SK-N-SH (cell line): ENCODE measurements at regions not wholly inside any gene's neighbourhood (a gene's known extent, or its start where the extent isn't known, plus 50 kb on each side); places are given as distances from the start of the nearest gene placed in this dataset.

Experiments used
- CTCF ChIA-PET: fragments of 300-600, 350-600 bp; formaldehyde crosslinking; extraction: SDS; loops from one replicate; lab custom pipeline; 2021; lab: Yijun Ruan, JAX
- POLR2A ChIA-PET: fragments of 350-600 bp; sonication (Branson Sonifier 250); formaldehyde crosslinking; extraction: SDS; loops from one replicate; lab custom pipeline; 2020; ENCODE audit warnings: antibody characterized with exemption, inconsistent platforms; lab: Yijun Ruan, JAX
- DNase-seq: peaks from one replicate; pipeline ENCODE4 v3.0.0; 2012
- H2AFZ ChIP-seq: fragments of 200-600 bp; sonication (generic); 2 replicates; pipeline ENCODE4 v1.8.1; 2016; ENCODE audit warnings: antibody characterized with exemption, mild to moderate bottlenecking, low read depth
- H3F3A ChIP-seq: fragments of 200-600 bp; sonication (generic); replicated peaks from 2 replicates; pipeline ENCODE3; 2016; ENCODE audit warnings: antibody characterized with exemption, mild to moderate bottlenecking; ENCODE audit not compliant: insufficient read depth
- H3K27ac ChIP-seq, 2 experiments: fragments of 200-500 bp in 1 of 2; fragments of 200-600 bp in 1 of 2; sonication (Bioruptor generic) in 1 of 2; sonication (generic), shearing (Covaris generic) in 1 of 2; 2 replicates each; pipeline versions ENCODE4 v1.5.1 to v1.6.1; 2014 to 2016; ENCODE audit warnings: low read depth in 2 of 2, inconsistent platforms in 1 of 2, low read length in 1 of 2, mild to moderate bottlenecking in 1 of 2, mixed read lengths in 1 of 2
- H3K27me3 ChIP-seq: fragments of 200-600 bp; sonication (generic), shearing (Covaris generic); 2 replicates; pipeline ENCODE4 v1.6.1; 2016; ENCODE audit warnings: mixed run types; ENCODE audit not compliant: insufficient read depth
- H3K36me3 ChIP-seq, 2 experiments: fragments of 200-500 bp in 1 of 2; fragments of 200-600 bp in 1 of 2; sonication (Bioruptor generic) in 1 of 2; sonication (generic) in 1 of 2; replicated peaks in 1 of 2; 2 replicates each; pipeline versions ENCODE3 to v1.5.1; 2014 to 2016; ENCODE audit warnings: low read length in 1 of 2, mild to moderate bottlenecking in 1 of 2; ENCODE audit not compliant: insufficient read depth in 2 of 2, control insufficient read depth in 1 of 2
- H3K4me1 ChIP-seq, 2 experiments: fragments of 200-500 bp in 1 of 2; fragments of 200-600 bp in 1 of 2; sonication (Bioruptor generic) in 1 of 2; sonication (generic), shearing (Covaris generic) in 1 of 2; 2 replicates each; pipeline versions ENCODE4 v1.5.1 to v1.6.1; 2014 to 2016; ENCODE audit warnings: low read depth in 1 of 2, low read length in 1 of 2, mixed run types in 1 of 2; ENCODE audit not compliant: insufficient read depth in 2 of 2, control insufficient read depth in 1 of 2
- H3K4me2 ChIP-seq: fragments of 200-600 bp; sonication (generic), shearing (Covaris generic); 2 replicates; pipeline ENCODE4 v1.6.1; 2017; ENCODE audit warnings: mixed run types
- H3K4me3 ChIP-seq, 2 experiments: fragments of 200-500 bp in 1 of 2; fragments of 200-600 bp in 1 of 2; sonication (Bioruptor generic) in 1 of 2; sonication (generic), shearing (Covaris generic) in 1 of 2; 2 replicates each; pipeline versions ENCODE4 v1.5.1 to v1.8.1; 2014 to 2016; ENCODE audit warnings: low read depth in 2 of 2, inconsistent platforms in 1 of 2, low read length in 1 of 2, mild to moderate bottlenecking in 1 of 2, mixed read lengths in 1 of 2, moderate library complexity in 1 of 2
- H3K79me2 ChIP-seq: fragments of 200-600 bp; sonication (generic); 2 replicates; pipeline ENCODE4 v1.8.1; 2017; ENCODE audit warnings: mild to moderate bottlenecking; ENCODE audit not compliant: insufficient read depth
- H3K9ac ChIP-seq: fragments of 200-600 bp; sonication (generic); 2 replicates; pipeline ENCODE4 v1.6.1; 2017; ENCODE audit warnings: mixed run types
- H3K9me2 ChIP-seq: fragments of 200-600 bp; sonication (generic); 2 replicates; pipeline ENCODE4 v1.6.1; 2017; ENCODE audit warnings: mixed run types
- H3K9me3 ChIP-seq: fragments of 200-600 bp; sonication (generic); 2 replicates; pipeline ENCODE4 v1.6.1; 2017; ENCODE audit warnings: mixed run types, mild to moderate bottlenecking, moderate library complexity
- H4K20me1 ChIP-seq: fragments of 200-600 bp; sonication (generic); 2 replicates; pipeline ENCODE4 v1.6.1; 2017; ENCODE audit warnings: mild to moderate bottlenecking, mixed run types; ENCODE audit not compliant: insufficient read depth
- CHD2 ChIP-seq: fragments of 150-350 bp; IDR thresholded peaks from 2 replicates; pipeline ENCODE4 v1.6.1; 2018; ENCODE audit warnings: low read length; ENCODE audit not compliant: partially characterized antibody
- EZH2phosphoT487 ChIP-seq: fragments of 200-600 bp; sonication (generic); IDR thresholded peaks from 2 replicates; pipeline ENCODE4 v1.6.1; 2017; ENCODE audit warnings: low read depth, mixed run types, mild to moderate bottlenecking, antibody characterized with exemption, moderate library complexity, borderline replicate concordance
- FOXM1 ChIP-seq: IDR thresholded peaks from 2 replicates; pipeline ENCODE4 v1.4.0; 2012; ENCODE audit warnings: low read depth, mild to moderate bottlenecking
- GABPA ChIP-seq: IDR thresholded peaks from 2 replicates; pipeline ENCODE4 v1.4.0; 2012; ENCODE audit warnings: low read depth, mild to moderate bottlenecking
- MEF2A ChIP-seq: IDR thresholded peaks from 2 replicates; pipeline ENCODE4 v1.4.0; 2012; ENCODE audit warnings: low read depth, borderline replicate concordance
- MXI1 ChIP-seq: IDR thresholded peaks from 2 replicates; pipeline ENCODE4 v1.6.1; 2012; ENCODE audit warnings: mild to moderate bottlenecking, low read depth, low read length, improper control_type of control experiment
- NRF1 ChIP-seq: IDR thresholded peaks from 2 replicates; pipeline ENCODE4 v1.6.1; 2012; ENCODE audit warnings: low read depth, mild to moderate bottlenecking, low read length
- POLR2AphosphoS5 ChIP-seq: IDR thresholded peaks from 2 replicates; pipeline ENCODE4 v1.6.1; 2012; ENCODE audit warnings: low read depth, low read length
- RCOR1 ChIP-seq: fragments of 150-350 bp; IDR thresholded peaks from 2 replicates; pipeline ENCODE4 v1.6.1; 2017; ENCODE audit warnings: antibody characterized with exemption, low read length
- SIN3A ChIP-seq: IDR thresholded peaks from 2 replicates; pipeline ENCODE4 v1.6.1; 2012; ENCODE audit warnings: low read depth, mild to moderate bottlenecking, low read length, moderate library complexity, borderline replicate concordance
- SMC3 ChIP-seq: IDR thresholded peaks from 2 replicates; pipeline ENCODE4 v1.6.1; 2012; ENCODE audit warnings: low read depth, low read length, improper control_type of control experiment
- TAF1 ChIP-seq: IDR thresholded peaks from 2 replicates; pipeline ENCODE4 v1.6.1; 2012; ENCODE audit warnings: low read depth, mild to moderate bottlenecking, low read length, moderate library complexity, borderline replicate concordance
- TEAD4 ChIP-seq: IDR thresholded peaks from 2 replicates; pipeline ENCODE4 v1.4.0; 2012; ENCODE audit warnings: mild to moderate bottlenecking, borderline replicate concordance; ENCODE audit not compliant: insufficient read depth
- USF2 ChIP-seq: fragments of 150-350 bp; IDR thresholded peaks from 2 replicates; pipeline ENCODE4 v1.6.1; 2017; ENCODE audit warnings: antibody characterized with exemption, low read length, low read depth, borderline replicate concordance
- WGBS: methylation state at CpG from one replicate; pipeline ENCODE4 v1.1.6; 2017; ENCODE audit warnings: low lambda C conversion rate; 5-methylcytosine and 5-hydroxymethylcytosine counted together
- TF ChIP-seq, protein P1 (sequence below): IDR thresholded peaks from 2 replicates; pipeline ENCODE4 v1.4.0; 2012; ENCODE audit warnings: low read depth, borderline replicate concordance
- TF ChIP-seq, protein P2 (sequence below): fragments of 150-350 bp; IDR thresholded peaks from 2 replicates; pipeline ENCODE4 v1.6.1; 2016; ENCODE audit warnings: mild to moderate bottlenecking, low read depth, low read length

GRCh38 chr1:101330427-101331130 is 93.8 kb downstream of the S1PR1 start:
- H3K27me3 ChIP-seq = no peaks in the 10 kb centered on the region; the same call in 1 of the 2 replicates
- H3K36me3 ChIP-seq = no peaks in the 10 kb centered on the region
- no peaks in the 10 kb centered on the region for H3K79me2 ChIP-seq
- H3F3A ChIP-seq = no peaks in the 10 kb centered on the region
- H3K9ac ChIP-seq = no peak overlapping the region
- TF ChIP-seq TEAD4 (no peak), RCOR1 (no peak), CHD2 (no peak), MEF2A (no peak), EZH2phosphoT487 (no peak), NRF1 (no peak), GABPA (no peak), USF2 (no peak), FOXM1 (no peak), SIN3A (no peak), MXI1 (no peak), TAF1 (no peak), POLR2AphosphoS5 (no peak), SMC3 (no peak)
- TF ChIP-seq, protein P1, sequence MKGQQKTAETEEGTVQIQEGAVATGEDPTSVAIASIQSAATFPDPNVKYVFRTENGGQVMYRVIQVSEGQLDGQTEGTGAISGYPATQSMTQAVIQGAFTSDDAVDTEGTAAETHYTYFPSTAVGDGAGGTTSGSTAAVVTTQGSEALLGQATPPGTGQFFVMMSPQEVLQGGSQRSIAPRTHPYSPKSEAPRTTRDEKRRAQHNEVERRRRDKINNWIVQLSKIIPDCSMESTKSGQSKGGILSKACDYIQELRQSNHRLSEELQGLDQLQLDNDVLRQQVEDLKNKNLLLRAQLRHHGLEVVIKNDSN = no peak
- TF ChIP-seq, protein P2, sequence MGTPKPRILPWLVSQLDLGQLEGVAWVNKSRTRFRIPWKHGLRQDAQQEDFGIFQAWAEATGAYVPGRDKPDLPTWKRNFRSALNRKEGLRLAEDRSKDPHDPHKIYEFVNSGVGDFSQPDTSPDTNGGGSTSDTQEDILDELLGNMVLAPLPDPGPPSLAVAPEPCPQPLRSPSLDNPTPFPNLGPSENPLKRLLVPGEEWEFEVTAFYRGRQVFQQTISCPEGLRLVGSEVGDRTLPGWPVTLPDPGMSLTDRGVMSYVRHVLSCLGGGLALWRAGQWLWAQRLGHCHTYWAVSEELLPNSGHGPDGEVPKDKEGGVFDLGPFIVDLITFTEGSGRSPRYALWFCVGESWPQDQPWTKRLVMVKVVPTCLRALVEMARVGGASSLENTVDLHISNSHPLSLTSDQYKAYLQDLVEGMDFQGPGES = no peak
- H3K4me3 ChIP-seq = no peak overlapping the region
- WGBS = 33% methylated on average over 6 of the region's 6 CpGs
- ChIA-PET CTCF (no interaction called here), POLR2A (no interaction called here)
- no peak overlapping the region for H3K27ac ChIP-seq
- H3K9me2 ChIP-seq = no peaks in the 10 kb centered on the region
- no peak overlapping the region for H3K4me2 ChIP-seq
- no peak overlapping the region for H2AFZ ChIP-seq
- no peaks in the 10 kb centered on the region for H3K9me3 ChIP-seq
- H4K20me1 ChIP-seq = no peaks in the 10 kb centered on the region
- H3K4me1 ChIP-seq = no peaks in the 10 kb centered on the region
- no peak for DNase-seq
